HG03196 (cell line): ENCODE measurements at regions not wholly inside any gene's neighbourhood (a gene's known extent, or its start where the extent isn't known, plus 50 kb on each side); places are given as distances from the start of the nearest gene placed in this dataset.
"Not testable (repeated sequence)": the region's sequence is repeated elsewhere in the genome, so short reads cannot be mapped to it uniquely, and the experiment has no call there.

ENCODE experiments used
- ATAC-seq: cut with Tn5 transposase; IDR thresholded peaks from one replicate; pipeline ENCODE4 v1.9.1; 2021; ENCODE audit not compliant: unreplicated experiment

GRCh38 chr5:163569284-163569683 is 63.9 kb downstream of the MAT2B start:
- no peak for ATAC-seq

GRCh38 chr5:163571744-163572143 is 66.3 kb downstream of the MAT2B start:
- no peak for ATAC-seq

- no peak for ATAC-seq
Measured at GRCh38 chr5:163574472-163575440, 69.3 kb downstream of the MAT2B start.

- no peak for ATAC-seq
Measured at GRCh38 chr5:163578652-163579051, 73.2 kb downstream of the MAT2B start.

GRCh38 chr5:163579729-163580128 is 74.3 kb downstream of the MAT2B start:
- ATAC-seq, result no peak

GRCh38 chr5:163580516-163580915 is 75.1 kb downstream of the MAT2B start:
- ATAC-seq, result no peak

- not testable (repeated sequence) for ATAC-seq
Measured at GRCh38 chr5:163583491-163584153, 78.2 kb downstream of the MAT2B start.

- ATAC-seq, result no peak
Measured at GRCh38 chr5:163585206-163585605, 79.8 kb downstream of the MAT2B start.

GRCh38 chr5:163586531-163586956 is 81.1 kb downstream of the MAT2B start:
- no peak for ATAC-seq

GRCh38 chr5:163594951-163595350 is 89.5 kb downstream of the MAT2B start:
- no peak for ATAC-seq

- ATAC-seq, result no peak
Measured at GRCh38 chr5:163595932-163596607, 90.7 kb downstream of the MAT2B start.

- no peak for ATAC-seq
Measured at GRCh38 chr5:163596608-163597315, 91.3 kb downstream of the MAT2B start.

- ATAC-seq, result no peak
Measured at GRCh38 chr5:163604013-163604412, 98.6 kb downstream of the MAT2B start.

- ATAC-seq, result no peak
Measured at GRCh38 chr5:163607256-163607655, 101.8 kb downstream of the MAT2B start.

- no peak for ATAC-seq
Measured at GRCh38 chr5:163608621-163609020, 103.2 kb downstream of the MAT2B start.

GRCh38 chr5:163609910-163610309 is 104.5 kb downstream of the MAT2B start:
- ATAC-seq, result no peak

GRCh38 chr5:163612358-163613149 is 107.1 kb downstream of the MAT2B start:
- ATAC-seq, result no peak

GRCh38 chr5:163613150-163613442 is 107.7 kb downstream of the MAT2B start:
- no peak for ATAC-seq

- ATAC-seq, result no peak
Measured at GRCh38 chr5:163614787-163615186, 109.4 kb downstream of the MAT2B start.

- no peak for ATAC-seq
Measured at GRCh38 chr5:163619273-163619934, 114.0 kb downstream of the MAT2B start.
